ENCODE measurements at regions not wholly inside any gene's neighbourhood (a gene's known extent, or its start where the extent isn't known, plus 50 kb on each side); places are given as distances from the start of the nearest gene placed in this dataset.

GRCh38 chr4:33171873-33172525, 2451.8 kb downstream of the PCDH7 start:
- DNase-seq (ENCODE audit: low read depth) = no peak

DNA sequence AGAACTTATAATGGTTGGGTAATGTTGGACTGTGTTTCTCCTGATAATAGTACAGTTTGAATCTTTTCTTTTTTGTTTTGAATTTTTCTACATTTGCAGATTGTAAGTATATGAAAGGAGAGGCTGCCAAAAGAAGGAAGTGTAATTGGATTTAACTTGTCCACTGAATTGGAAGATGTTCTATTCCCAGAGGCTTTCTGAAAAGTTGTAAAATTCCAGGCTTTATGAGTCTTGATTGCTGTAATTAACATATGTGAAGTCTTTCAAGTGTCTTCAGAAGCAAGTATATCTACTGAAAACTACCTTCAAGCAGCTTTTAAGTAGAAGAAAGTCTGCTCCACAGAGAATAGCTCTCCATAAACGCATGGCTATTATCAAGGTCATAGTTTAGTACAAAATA, 2456.4 kb downstream of the PCDH7 start:
- no peak for DNase-seq (ENCODE audit: low read depth)

- DNase-seq (ENCODE audit: low read depth) = no peak
Measured at GRCh38 chr4:33184657-33185290, 2464.6 kb downstream of the PCDH7 start.

DNA sequence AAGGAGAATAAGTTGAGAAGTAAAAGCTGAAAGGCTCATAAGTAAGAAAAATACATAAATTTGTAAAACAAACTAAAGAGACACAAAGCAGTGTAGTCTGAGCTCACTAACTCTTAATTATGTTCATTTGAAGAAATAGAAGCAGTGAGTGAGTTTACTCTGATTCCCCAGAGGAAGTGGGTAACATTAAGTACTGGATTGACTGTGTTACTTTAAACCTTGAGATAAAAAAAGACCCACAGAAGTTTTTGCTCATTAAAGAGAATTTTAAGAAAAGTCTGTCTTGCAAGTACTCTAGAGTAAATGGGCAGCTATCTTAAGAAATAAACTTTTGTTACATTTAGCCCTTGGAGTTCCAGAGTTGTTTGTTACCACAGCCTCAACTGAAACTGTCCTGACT, 2466.9 kb downstream of the PCDH7 start:
- DNase-seq (ENCODE audit: low read depth) = no peak

DNA sequence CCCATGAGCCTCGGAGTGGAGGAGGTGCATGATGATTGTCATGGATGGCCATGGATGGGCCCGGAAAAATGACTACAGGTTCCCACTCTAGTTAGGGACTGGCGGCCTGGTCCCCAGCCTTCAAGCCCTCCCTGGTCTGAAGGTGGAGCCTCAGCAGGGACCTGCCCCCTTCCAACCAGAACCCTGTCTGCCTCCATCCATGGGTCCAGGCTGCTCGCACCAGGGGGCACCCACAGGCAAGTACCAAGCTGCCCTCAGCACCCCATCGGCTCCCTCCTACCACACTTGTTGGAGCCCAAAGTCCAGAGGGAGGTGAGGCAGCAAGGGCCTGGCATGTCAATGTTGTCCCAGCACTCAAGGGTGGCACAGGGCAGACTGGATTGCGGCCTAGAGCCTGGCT, 2468.6 kb downstream of the PCDH7 start:
- DNase-seq (ENCODE audit: low read depth) = no peak

GRCh38 chr4:33189169-33189568, 2469.0 kb downstream of the PCDH7 start:
- no peak for DNase-seq (ENCODE audit: low read depth)

- no peak for DNase-seq (ENCODE audit: low read depth)
Measured at GRCh38 chr4:33193109-33193508, 2472.9 kb downstream of the PCDH7 start.

GRCh38 chr4:33200377-33200776, 2480.2 kb downstream of the PCDH7 start:
- DNase-seq (ENCODE audit: low read depth) = no peak

DNA sequence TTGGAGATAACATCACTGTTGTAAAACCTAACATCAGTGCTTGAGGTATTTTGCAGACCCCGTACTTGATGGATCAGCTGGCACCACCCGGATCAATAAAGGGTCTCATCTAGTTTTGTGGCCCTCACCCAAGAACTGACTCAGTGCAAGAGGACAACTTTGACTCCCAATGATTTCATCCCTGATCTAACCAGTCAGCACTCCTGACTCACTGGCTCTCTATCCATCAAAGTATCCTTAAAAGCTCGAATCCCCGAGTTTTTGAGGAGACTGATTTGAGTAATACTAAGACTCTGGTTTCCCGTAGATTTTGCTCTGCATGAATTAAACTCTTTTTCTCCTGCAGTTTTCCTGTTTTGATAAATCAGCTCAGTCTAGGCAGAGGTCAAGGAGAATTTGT, 2498.1 kb downstream of the PCDH7 start:
- DNase-seq (ENCODE audit: low read depth) = no peak

- no peak for DNase-seq (ENCODE audit: low read depth)
Measured at GRCh38 chr4:33226133-33226532, 2506.0 kb downstream of the PCDH7 start.

DNA sequence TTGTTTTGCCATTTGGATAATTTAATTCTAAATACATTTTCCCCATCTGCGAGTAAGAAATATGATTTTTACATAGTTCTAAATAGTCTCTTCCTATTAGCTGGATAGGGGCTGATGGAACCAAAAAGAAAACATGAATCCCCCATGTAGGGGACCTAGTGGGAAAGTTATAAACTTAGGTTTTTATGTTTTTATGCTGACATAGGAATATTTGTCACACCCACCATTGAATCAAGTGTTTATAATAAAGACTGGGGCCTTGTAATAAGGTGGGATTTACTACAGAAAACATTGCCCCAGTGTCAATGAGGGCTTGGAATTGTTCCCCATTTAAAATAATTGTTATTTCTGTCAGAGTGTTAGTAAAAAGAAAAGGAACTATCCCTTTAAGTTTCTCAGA, 2506.6 kb downstream of the PCDH7 start:
- DNase-seq (ENCODE audit: low read depth) = no peak

DNA sequence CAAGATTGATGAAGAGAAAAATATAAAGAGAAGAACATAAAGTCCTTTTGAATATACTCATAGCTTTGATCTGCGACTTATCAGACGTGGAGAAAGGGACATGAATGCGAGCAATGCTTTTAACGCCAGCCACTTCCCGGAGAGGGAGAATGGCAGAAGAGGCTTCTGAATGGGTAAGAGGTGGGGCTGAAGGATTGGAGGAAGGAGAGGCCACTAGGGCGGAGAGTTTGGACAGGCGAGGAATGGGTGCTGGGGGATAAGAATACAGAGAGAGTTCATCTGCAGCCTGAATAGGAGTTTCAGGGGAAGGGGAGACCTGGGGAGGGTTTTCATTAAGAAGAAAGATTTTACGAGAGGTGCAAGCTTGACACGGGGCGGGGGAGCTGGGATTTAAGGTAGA, 2534.9 kb downstream of the PCDH7 start:
- DNase-seq (ENCODE audit: low read depth) = no peak

- no peak for DNase-seq (ENCODE audit: low read depth)
Measured at GRCh38 chr4:33255507-33255906, 2535.3 kb downstream of the PCDH7 start.

GRCh38 chr4:33262824-33263223, 2542.7 kb downstream of the PCDH7 start:
- DNase-seq (ENCODE audit: low read depth) = peak; percentile 4

DNA sequence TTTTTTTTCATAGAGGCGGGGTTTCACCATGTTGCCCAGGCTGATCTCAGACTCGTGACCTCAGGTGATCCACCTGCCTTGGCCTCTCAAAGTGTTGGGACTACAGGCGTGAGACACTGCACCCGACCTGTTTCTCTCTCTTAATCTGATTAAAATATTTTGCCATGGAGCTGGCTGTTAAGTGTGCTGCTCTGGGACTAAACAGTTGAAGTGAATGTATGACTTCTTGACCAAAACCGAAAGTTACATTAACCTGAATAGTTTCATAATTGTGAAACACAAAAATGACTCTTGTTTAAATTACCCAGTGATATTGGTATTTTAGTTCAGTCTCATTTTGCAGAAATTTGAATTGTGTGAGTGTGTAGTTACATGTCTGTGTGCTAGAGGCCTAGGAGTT, 2548.6 kb downstream of the PCDH7 start:
- DNase-seq (ENCODE audit: low read depth) = no peak

DNA sequence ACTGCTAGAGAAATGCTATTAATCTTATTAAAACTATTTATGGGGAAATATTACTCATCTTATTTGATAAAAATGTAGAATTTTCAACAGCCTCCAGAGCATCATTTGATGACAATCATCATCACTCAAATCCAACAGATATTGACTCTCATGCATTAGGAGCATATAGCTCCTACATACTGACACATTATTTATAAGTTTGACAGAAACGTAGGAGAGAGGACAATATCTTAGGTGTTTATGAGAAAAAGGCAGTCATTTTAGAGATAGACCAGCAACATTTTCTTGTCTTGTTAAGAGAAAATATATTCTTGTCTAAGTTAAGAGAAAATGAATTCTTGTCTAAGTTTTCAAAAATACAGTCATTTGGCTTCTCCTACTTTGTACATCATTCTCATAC, 2550.2 kb downstream of the PCDH7 start:
- DNase-seq (ENCODE audit: low read depth) = no peak

GRCh38 chr4:33272722-33273121, 2552.6 kb downstream of the PCDH7 start:
- no peak for DNase-seq (ENCODE audit: low read depth)

DNA sequence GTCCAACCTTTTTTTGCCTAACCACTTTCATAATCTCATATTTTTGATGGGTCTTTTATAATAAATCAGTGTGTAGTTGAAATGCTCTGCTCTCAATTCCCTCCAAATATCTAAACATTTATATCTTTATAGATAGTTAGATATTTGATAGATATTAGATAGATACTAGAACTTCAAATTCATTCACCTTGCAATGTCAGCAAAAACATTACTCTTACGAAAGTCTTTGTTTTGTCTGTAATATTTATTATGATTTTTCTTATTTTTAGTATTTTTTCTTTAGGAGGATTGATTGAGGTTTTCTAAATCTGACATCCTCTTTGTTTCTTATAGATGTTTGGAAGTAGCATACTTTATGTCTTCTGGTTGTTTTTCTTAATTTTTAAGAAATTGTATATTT, 2563.6 kb downstream of the PCDH7 start:
- no peak for DNase-seq (ENCODE audit: low read depth)

DNA sequence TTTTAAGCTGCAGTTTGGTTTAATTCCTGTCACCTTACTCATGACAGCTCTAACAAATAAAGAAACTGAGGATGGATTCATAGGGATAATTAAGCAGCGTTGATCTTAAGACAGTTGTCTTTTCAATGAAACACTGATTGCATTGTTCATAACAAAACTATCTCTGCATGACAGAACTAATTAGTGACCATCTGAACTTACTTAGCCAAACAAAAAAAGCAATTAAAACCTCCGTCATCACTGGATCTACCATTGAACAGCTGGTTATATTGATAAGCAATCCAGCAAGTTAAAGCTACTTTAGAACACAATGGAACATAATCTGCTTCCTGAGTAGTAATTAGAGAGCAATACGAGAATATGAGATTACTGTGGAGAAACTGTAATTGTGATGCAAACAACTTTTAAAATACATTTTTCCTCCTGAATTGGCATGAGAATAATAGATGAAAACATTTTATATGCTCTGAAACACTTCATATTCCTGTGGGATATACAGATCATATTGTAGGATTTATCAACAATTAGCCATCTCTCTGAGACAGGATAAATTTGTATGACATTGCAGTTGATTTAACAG, 2576.8 kb downstream of the PCDH7 start:
- no peak for DNase-seq (ENCODE audit: low read depth)

- DNase-seq (ENCODE audit: low read depth) = no peak
Measured at GRCh38 chr4:33302321-33302720, 2582.2 kb downstream of the PCDH7 start.

GRCh38 chr4:33306131-33306530, 2586.0 kb downstream of the PCDH7 start:
- DNase-seq (ENCODE audit: low read depth) = no peak

GRCh38 chr4:33316033-33316432, 2595.9 kb downstream of the PCDH7 start:
- peak; percentile 9 for DNase-seq (ENCODE audit: low read depth)

DNA sequence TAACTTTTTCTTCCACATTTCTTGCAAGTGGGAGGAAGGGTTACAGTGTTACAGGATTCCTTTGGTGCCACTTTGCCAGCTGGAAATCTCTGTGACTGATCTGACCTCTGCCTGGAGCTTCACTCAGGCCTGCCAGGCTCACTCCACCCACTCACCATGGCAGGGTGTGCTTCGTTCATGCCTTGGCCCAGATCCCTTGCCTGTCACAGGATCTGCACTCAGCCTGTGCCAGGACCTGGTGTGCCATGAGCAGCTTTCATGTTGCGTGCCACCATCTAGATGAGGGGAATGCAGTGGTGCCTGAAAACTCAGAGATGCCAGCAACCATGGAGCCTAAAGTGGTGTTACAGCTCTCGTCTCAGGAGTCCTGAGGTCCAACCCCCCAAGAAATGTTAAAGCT, 2596.4 kb downstream of the PCDH7 start:
- no peak for DNase-seq (ENCODE audit: low read depth)

DNA sequence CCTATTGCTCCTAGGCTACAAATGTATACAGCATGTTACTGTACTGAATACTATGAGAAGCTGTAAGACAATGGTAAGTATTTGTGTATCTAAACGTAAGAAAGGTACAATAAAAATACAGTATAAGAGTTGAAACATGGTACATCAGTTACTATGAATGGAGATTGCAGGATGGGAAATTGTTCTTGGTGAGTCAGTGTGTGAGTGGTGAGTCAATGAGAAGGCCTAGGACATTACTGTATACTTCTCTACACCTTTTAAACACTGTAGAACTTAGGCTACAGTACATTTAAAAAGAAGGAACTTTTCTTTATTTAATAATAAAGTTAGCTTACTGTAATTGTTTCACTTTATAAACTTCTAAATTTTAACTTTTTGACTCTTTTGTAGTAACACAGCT, 2603.2 kb downstream of the PCDH7 start:
- no peak for DNase-seq (ENCODE audit: low read depth)

All from stromal cell of bone marrow (primary cell).